B cell (primary cell): ENCODE measurements at regions not wholly inside any gene's neighbourhood (a gene's known extent, or its start where the extent isn't known, plus 50 kb on each side); places are given as distances from the start of the nearest gene placed in this dataset.

Experiments used
- ATAC-seq: fragments of 200-7000 bp; cut with Tn5 transposase; one replicate; pipeline ENCODE4 v1.10.0; 2021; ENCODE audit warnings: low read depth, mild to moderate bottlenecking, moderate number of reproducible peaks, moderate library complexity
- CTCF ChIA-PET: fragments of 350-600 bp; sonication (Branson Sonifier 250); formaldehyde crosslinking; loops from one replicate; lab custom pipeline; 2021; ENCODE audit warnings: antibody characterized with exemption, inconsistent platforms; lab: Charles Lee
- POLR2A ChIA-PET: fragments of 350-600 bp; sonication (Branson Sonifier 250); formaldehyde crosslinking; loops from one replicate; lab custom pipeline; 2021; ENCODE audit warnings: antibody characterized with exemption; lab: Charles Lee
- DNase-seq: peaks from one replicate; pipeline ENCODE4 v3.0.0; 2013
- H2AFZ ChIP-seq: 2 replicates; pipeline ENCODE4 v1.6.1; 2012; ENCODE audit warnings: mild to moderate bottlenecking, low read depth, low read length; ENCODE audit not compliant: insufficient read depth, poor library complexity, severe bottlenecking
- H3K27ac ChIP-seq, 2 donors: 1 replicate in 1 of 2; 2 replicates in 1 of 2; pipeline ENCODE4 v1.5.1; 2012 to 2013; ENCODE audit warnings: low read length in 2 of 2, mild to moderate bottlenecking in 2 of 2, moderate library complexity in 1 of 2
- H3K27me3 ChIP-seq, 4 experiments: fragments of 200-600 bp in 1 of 4; sonication (generic) in 1 of 4; replicated peaks in 1 of 4; 1 replicate in 2 of 4; 2 replicates in 2 of 4; pipeline versions ENCODE4 v1.6.1 to v1.7.0; 2013 to 2016; ENCODE audit warnings: low read length in 3 of 4, mild to moderate bottlenecking in 2 of 4, mixed read lengths in 1 of 4, moderate library complexity in 1 of 4; ENCODE audit not compliant: insufficient read depth in 4 of 4, control insufficient read depth in 3 of 4; ENCODE audit errors: control extremely low read depth in 1 of 4
- H3K36me3 ChIP-seq, 2 experiments: replicated peaks in 1 of 2; 1 replicate in 1 of 2; 2 replicates in 1 of 2; pipeline versions ENCODE4 v1.6.1 to v1.7.1; 2013; ENCODE audit warnings: low read length in 1 of 2; ENCODE audit not compliant: insufficient read depth in 2 of 2, control insufficient read depth in 1 of 2; ENCODE audit errors: control extremely low read depth in 1 of 2, extremely low read depth in 1 of 2
- H3K4me1 ChIP-seq, 2 donors: fragments of 200-600 bp in 1 of 2; sonication (generic) in 1 of 2; 1 replicate in 1 of 2; 2 replicates in 1 of 2; pipeline versions ENCODE4 v1.5.1 to v1.6.1; 2013 to 2017; ENCODE audit warnings: low read length in 2 of 2; ENCODE audit not compliant: control insufficient read depth in 2 of 2, insufficient read depth in 2 of 2
- H3K4me2 ChIP-seq: replicated peaks from 2 replicates; pipeline ENCODE3; 2012; ENCODE audit warnings: mild to moderate bottlenecking, low read depth, low read length; ENCODE audit not compliant: poor library complexity, severe bottlenecking
- H3K4me3 ChIP-seq, 5 experiments: fragments of 200-600 bp in 1 of 5; sonication (generic) in 1 of 5; 1 replicate in 3 of 5; 2 replicates in 2 of 5; pipeline versions ENCODE4 v1.5.1 to v1.7.0; 2011 to 2016; ENCODE audit warnings: low read length in 4 of 5, mild to moderate bottlenecking in 4 of 5, low read depth in 2 of 5, control low read depth in 1 of 5, moderate library complexity in 1 of 5; ENCODE audit not compliant: insufficient read depth in 1 of 5; ENCODE audit errors: control extremely low read depth in 1 of 5, extremely low read depth in 1 of 5
- H3K79me2 ChIP-seq: fragments of 200-600 bp; sonication (generic); one replicate; pipeline ENCODE4 v1.6.0; 2016; ENCODE audit warnings: low read length; ENCODE audit not compliant: control insufficient read depth, insufficient read depth
- H3K9ac ChIP-seq: fragments of 200-600 bp; sonication (generic); 2 replicates; pipeline ENCODE4 v1.6.1; 2017; ENCODE audit warnings: mild to moderate bottlenecking, low read length, moderate library complexity
- H3K9me3 ChIP-seq, 3 donors: one replicate each; pipeline versions ENCODE4 v1.6.1 to v1.7.1; 2013; ENCODE audit warnings: low read length in 2 of 3; ENCODE audit not compliant: control insufficient read depth in 2 of 3, insufficient read depth in 1 of 3; ENCODE audit errors: control extremely low read depth in 1 of 3
- H4K20me1 ChIP-seq: 2 replicates; pipeline ENCODE4 v1.6.0; 2012; ENCODE audit warnings: mild to moderate bottlenecking, low read length; ENCODE audit not compliant: insufficient read depth, control insufficient read depth, poor library complexity, severe bottlenecking
- H3K27ac Mint-ChIP-seq: one replicate; pipeline ENCODE4 v1.8.0; 2021; ENCODE audit warnings: mixed read lengths
- H3K27me3 Mint-ChIP-seq: one replicate; pipeline ENCODE4 v1.8.0; 2021; ENCODE audit warnings: mixed read lengths
- H3K4me1 Mint-ChIP-seq: one replicate; pipeline ENCODE4 v1.8.0; 2021; ENCODE audit warnings: mixed read lengths
- H3K4me3 Mint-ChIP-seq: one replicate; pipeline ENCODE4 v1.8.0; 2021; ENCODE audit warnings: mixed read lengths
- H3K9me3 Mint-ChIP-seq: one replicate; pipeline ENCODE4 v1.8.0; 2022; ENCODE audit warnings: mixed read lengths; ENCODE audit not compliant: insufficient read depth
- EZH2 ChIP-seq: IDR thresholded peaks from 2 replicates; pipeline ENCODE4 v1.6.1; 2012; ENCODE audit warnings: borderline replicate concordance, low read depth, mild to moderate bottlenecking, moderate library complexity, low read length; ENCODE audit not compliant: insufficient read depth, poor library complexity, severe bottlenecking
- WGBS: methylation state at CpG from one replicate; pipeline ENCODE4 v1.1.5; 2013; ENCODE audit warnings: missing lambda C conversion rate; ENCODE audit not compliant: insufficient coverage; 5-methylcytosine and 5-hydroxymethylcytosine counted together
- intact Hi-C: fragments of 100-400 bp; cut with micrococcal nuclease; formaldehyde crosslinking; loops from one replicate; pipeline ENCODE4 v1.10.0; 2022
- TF ChIP-seq, protein P1 (sequence below): fragments of 200-600 bp; IDR thresholded peaks from one replicate; pipeline ENCODE4 v1.8.0; 2022; ENCODE audit warnings: antibody characterized with exemption, mild to moderate bottlenecking

DNA sequence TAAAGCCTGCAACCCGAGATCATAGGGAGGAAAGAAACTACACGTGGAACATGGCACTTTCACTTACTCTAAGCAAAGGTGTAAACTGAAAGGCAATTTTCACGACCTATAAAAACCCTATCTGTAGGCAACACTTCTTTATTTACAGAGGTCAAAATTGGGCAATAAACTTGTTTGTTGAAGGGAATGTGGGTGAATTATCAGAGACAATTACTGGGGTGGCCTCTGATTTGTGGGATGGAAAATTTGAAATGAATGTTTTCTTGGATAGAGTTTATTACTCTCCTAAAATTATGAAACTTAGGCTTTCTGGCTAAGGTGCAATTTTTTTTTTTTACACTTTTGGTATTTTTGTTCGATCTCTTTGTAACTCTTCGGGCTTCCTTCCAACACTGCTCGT is 734.1 kb upstream of the TENM3 start:
- Histone ChIP-seq H3K4me1 (no peaks in the 10 kb centered on the region), H3K27ac (no peak overlapping the region), H3K79me2 (no peaks in the 10 kb centered on the region), H3K4me2 (no peak overlapping the region), H4K20me1 (no peaks in the 10 kb centered on the region), H3K4me3 (no peak overlapping the region), H3K36me3 (no peaks in the 10 kb centered on the region), H3K9me3 (peaks cover 0 to 2% (median 0%) of the 10 kb centered on the region in 3 donors), H3K27me3 (no peaks in the 10 kb centered on the region), H3K9ac (no peak overlapping the region), H2AFZ (no peak overlapping the region)
- TF ChIP-seq, protein P1, sequence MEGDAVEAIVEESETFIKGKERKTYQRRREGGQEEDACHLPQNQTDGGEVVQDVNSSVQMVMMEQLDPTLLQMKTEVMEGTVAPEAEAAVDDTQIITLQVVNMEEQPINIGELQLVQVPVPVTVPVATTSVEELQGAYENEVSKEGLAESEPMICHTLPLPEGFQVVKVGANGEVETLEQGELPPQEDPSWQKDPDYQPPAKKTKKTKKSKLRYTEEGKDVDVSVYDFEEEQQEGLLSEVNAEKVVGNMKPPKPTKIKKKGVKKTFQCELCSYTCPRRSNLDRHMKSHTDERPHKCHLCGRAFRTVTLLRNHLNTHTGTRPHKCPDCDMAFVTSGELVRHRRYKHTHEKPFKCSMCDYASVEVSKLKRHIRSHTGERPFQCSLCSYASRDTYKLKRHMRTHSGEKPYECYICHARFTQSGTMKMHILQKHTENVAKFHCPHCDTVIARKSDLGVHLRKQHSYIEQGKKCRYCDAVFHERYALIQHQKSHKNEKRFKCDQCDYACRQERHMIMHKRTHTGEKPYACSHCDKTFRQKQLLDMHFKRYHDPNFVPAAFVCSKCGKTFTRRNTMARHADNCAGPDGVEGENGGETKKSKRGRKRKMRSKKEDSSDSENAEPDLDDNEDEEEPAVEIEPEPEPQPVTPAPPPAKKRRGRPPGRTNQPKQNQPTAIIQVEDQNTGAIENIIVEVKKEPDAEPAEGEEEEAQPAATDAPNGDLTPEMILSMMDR, result no peak
- no peak for TF ChIP-seq EZH2
- ATAC-seq (no peak), DNase-seq (no peak)
- intact Hi-C loops, result no loop called here
- Mint-ChIP-seq H3K4me3 (no peak overlapping the region), H3K27me3 (no peaks in the 10 kb centered on the region), H3K4me1 (no peaks in the 10 kb centered on the region), H3K9me3 (peaks cover 4% of the 10 kb centered on the region), H3K27ac (no peak overlapping the region)
- CTCF ChIA-PET, result no interaction called here
- POLR2A ChIA-PET, result no interaction called here
- WGBS, result 80% methylated on average over 1 of the region's 6 CpGs

DNA sequence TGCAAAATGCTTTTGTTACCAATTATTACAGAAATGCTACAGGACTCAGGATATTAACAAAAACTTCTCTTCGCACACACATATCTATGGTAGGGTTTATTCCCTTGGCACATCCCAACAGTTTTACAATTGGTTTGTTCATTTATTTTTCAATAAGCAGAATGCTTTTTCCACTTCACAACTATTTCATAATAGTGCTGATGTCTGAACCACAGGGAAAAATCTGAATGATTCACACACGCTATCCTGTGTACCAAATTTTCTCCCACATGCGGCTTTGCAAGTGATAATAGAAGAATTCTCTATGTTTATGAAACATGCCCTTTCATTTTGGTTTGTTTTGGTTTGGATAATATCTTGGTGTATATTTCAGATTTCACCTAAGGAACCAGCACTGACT is 725.7 kb upstream of the TENM3 start:
- no CpG with 5 or more reads among the region's 3 CpGs for WGBS
- Mint-ChIP-seq H3K27me3 (no peaks in the 10 kb centered on the region), H3K27ac (no peak overlapping the region), H3K4me3 (no peak overlapping the region), H3K4me1 (no peaks in the 10 kb centered on the region), H3K9me3 (peaks cover 7% of the 10 kb centered on the region)
- H3K9me3 ChIP-seq, result peaks cover 0 to 3% (median 0%) of the 10 kb centered on the region in 3 donors
- POLR2A ChIA-PET, result no interaction called here
- no peak overlapping the region for H3K27ac ChIP-seq
- H3K9ac ChIP-seq, result no peak overlapping the region
- H3K4me2 ChIP-seq, result no peak overlapping the region
- intact Hi-C loops, result no loop called here
- no peak overlapping the region for H2AFZ ChIP-seq
- H3K4me1 ChIP-seq, result no peaks in the 10 kb centered on the region
- CTCF ChIA-PET, result no interaction called here
- H3K79me2 ChIP-seq, result no peaks in the 10 kb centered on the region
- no peaks in the 10 kb centered on the region for H3K36me3 ChIP-seq
- ATAC-seq (no peak), DNase-seq (no peak)
- no peaks in the 10 kb centered on the region for H3K27me3 ChIP-seq
- no peaks in the 10 kb centered on the region for H4K20me1 ChIP-seq
- no peak overlapping the region for H3K4me3 ChIP-seq
- no peak for TF ChIP-seq EZH2
- TF ChIP-seq, protein P1, result no peak
